HG02610 (cell line): ENCODE measurements at regions not wholly inside any gene's neighbourhood (a gene's known extent, or its start where the extent isn't known, plus 50 kb on each side); places are given as distances from the start of the nearest gene placed in this dataset.
A peak's percentile ranks its signal among the peaks of the same experiment; 100 is the strongest.
"Not testable (repeated sequence)": the region's sequence is repeated elsewhere in the genome, so short reads cannot be mapped to it uniquely, and the experiment has no call there.

Experiments used
- ATAC-seq: cut with Tn5 transposase; IDR thresholded peaks from one replicate; pipeline ENCODE4 v1.9.1; 2021; ENCODE audit warnings: mild to moderate bottlenecking, moderate library complexity; ENCODE audit not compliant: unreplicated experiment

- ATAC-seq: no peak
These were observed 253.9 kb downstream of the AGTPBP1 start for GRCh38 chr9:85487872-85488271.

DNA sequence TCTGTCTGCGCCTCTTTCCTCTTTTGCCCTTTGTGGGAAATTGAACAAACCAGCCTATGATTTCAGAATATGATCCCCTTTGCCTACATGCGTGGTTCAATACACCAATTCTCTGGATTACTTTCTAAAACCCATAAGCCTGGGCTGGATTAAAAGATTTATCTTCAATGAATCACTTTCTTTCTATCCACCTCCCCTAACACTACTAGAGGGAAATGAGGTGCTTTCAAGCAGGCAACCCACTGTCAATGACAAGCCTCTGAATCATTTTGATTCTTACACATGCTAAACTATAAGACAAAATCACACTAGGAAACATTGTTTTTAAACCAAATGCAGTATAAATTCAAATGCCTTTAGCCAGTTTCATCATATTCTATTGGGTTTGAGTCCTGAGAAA lies 257.5 kb downstream of the AGTPBP1 start:
- ATAC-seq: no peak

- no peak for ATAC-seq
These were observed 258.5 kb downstream of the AGTPBP1 start for GRCh38 chr9:85483208-85483607.

GRCh38 chr9:85479305-85479704 lies 262.4 kb downstream of the AGTPBP1 start:
- no peak for ATAC-seq

- no peak for ATAC-seq
These were observed 262.9 kb downstream of the AGTPBP1 start for GRCh38 chr9:85478847-85479246.

DNA sequence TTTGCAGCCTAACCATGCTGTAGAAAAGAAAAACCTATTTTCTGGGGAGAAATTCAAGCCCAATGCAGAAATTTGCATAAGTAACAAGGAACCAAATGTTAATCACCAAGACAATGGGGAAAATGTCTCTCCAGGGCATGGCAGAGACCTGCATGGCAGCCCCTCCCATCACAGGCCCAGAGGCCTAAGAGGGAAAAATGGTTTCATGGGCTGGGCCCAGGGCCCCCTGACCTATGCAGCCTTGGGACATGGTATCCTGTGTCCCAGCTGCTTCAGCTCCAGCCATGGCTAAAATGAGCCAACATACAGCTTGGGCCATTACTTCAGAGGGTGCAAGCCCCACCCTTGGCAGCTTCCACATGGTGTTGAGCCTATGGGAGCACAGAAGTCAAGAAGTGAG lies 266.9 kb downstream of the AGTPBP1 start:
- not testable (repeated sequence) for ATAC-seq

- ATAC-seq: no peak
These were observed 270.0 kb downstream of the AGTPBP1 start for GRCh38 chr9:85471791-85472190.

GRCh38 chr9:85469041-85469440 lies 272.7 kb downstream of the AGTPBP1 start:
- ATAC-seq: no peak

GRCh38 chr9:85466834-85467233 lies 274.9 kb downstream of the AGTPBP1 start:
- ATAC-seq: no peak

DNA sequence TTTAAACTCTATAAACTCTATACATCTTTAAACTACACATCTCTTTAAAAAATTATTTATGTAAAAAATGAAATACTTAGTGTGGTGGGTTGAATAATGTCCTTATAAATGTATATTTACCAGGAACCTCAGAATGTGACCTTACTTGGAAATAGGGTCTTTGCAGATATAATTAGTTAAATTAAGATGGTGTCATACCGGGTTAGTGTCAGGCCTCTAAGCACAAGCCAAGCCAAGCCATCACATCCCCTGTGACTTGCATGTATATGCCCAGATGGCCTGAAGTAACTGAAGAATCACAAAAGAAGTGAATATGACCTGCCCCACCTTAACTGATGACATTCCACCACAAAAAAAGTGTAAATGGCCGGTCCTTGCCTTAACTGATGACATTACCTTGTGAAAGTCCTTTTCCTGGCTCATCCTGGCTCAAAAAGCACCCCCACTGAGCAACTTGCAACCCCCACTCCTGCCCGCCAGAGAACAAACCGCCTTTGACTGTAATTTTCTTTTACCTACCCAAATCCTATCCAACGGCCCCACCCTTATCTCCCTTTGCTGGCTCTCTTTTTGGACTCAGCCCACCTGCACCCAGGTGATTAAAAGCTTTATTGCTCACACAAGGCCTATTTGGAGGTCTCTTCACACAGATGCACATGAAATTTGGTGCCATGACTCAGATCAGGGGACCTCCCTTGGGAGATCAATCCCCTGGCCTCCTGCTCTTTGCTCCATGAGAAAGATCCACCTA lies 283.5 kb downstream of the AGTPBP1 start:
- not testable (repeated sequence) for ATAC-seq

DNA sequence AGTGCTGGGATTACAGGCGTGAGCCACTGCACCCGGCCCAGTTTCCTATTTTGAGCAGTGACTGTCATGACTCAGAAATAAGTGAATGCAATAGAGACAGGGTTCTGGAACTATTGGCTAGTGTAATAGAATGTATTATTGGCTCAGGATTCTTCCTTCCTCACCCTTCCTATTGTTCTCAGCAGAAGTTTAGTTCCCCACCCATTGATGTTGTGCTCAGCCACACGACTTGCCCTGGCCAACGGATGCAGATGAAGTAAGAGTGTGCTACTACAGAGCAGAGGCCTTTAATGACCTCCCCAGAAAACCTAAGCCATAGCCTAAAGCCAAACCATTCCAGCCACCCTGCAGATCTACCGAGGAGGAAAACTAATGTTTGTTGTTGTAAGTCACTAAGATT lies 287.9 kb downstream of the AGTPBP1 start:
- ATAC-seq: no peak

- ATAC-seq: no peak
These were observed 288.9 kb downstream of the AGTPBP1 start for GRCh38 chr9:85452841-85453240.

GRCh38 chr9:85451680-85452079 lies 290.1 kb downstream of the AGTPBP1 start:
- no peak for ATAC-seq

DNA sequence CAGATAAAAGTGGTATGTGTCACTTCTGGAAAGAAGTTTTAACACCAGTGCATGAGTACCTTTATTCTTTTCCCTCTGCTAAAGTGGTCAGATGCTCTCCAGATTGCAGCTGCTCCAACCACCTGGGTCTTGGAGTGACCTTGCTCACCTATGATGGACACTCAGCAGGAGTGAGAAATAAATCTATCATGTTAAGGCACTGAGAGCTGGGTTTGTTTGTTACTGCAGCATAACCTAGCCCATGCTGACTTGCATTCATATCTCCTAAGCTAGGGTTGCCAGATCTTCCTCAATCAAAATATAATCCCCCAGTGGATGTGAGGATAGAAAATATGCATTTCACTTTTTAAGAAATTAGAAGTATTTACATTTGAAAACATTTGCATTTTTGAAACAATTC lies 295.9 kb downstream of the AGTPBP1 start:
- ATAC-seq: no peak

GRCh38 chr9:85444243-85444642 lies 297.5 kb downstream of the AGTPBP1 start:
- no peak for ATAC-seq

- peak; percentile 79 for ATAC-seq
These were observed 298.6 kb downstream of the AGTPBP1 start for GRCh38 chr9:85443190-85443598.

DNA sequence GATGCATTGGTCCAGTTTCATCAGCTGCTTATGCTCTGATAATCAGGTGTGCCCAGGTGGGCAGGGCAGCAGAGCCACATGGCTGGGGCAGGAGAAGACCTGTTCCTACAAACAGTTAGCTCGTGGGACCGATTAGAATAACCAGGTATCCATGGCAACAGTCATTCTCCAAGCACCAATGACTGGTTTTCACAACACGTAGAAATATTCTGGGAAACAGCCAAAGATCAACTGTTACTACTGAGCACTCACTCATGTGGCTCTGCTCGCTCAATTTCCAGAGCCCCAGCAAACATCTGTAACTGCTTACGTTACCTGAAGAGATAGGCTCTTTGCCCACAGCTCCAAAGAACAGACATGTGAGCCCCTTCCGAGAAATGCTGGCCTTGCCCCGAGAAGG lies 302.0 kb downstream of the AGTPBP1 start:
- ATAC-seq: no peak

- ATAC-seq: not testable (repeated sequence)
These were observed 307.8 kb downstream of the AGTPBP1 start for GRCh38 chr9:85433956-85434355.

DNA sequence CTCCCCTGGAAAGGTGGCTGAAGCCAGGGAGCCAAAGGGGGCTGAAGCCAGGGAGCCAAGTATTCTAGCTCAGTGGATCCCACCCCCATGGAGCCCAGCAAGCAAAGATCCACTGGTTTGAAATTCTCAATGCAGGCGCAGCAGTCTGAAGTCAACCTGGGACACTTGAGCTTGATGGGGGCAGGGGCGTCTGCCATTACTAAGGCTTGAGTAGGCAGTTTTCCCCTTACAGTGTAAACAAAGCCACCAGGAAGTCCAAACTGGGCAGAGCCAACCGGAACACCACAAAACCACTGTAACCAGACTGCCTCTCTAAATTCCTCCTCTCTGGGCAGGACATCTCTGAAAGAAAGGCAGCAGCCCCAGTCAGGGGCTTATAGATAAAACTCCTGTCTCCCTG lies 308.2 kb downstream of the AGTPBP1 start:
- not testable (repeated sequence) for ATAC-seq

- ATAC-seq: no peak
These were observed 308.7 kb downstream of the AGTPBP1 start for GRCh38 chr9:85433046-85433445.

DNA sequence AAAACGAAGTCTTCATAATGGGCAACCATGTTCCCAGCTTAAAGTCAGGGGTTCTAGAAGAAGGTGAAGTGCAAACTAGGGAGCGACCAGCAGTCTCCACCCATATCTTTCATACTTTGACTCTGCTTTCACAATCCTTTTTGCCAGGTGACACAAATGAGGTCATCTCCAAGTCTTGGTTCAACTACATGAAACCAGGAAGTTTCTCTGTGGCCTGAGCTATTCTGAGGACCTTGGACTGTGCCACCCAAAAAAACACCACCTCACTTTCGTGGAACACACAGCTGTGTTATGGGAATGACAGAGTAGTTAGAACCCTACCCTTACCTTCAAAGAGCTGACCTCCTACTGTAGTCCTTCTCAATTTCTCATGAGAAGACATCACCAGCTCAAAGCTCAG lies 309.2 kb downstream of the AGTPBP1 start:
- ATAC-seq: peak; percentile 65

GRCh38 chr9:85431339-85432102 lies 310.2 kb downstream of the AGTPBP1 start:
- ATAC-seq: no peak
